Coronary artery (tissue), 2 donors: ENCODE measurements at regions not wholly inside any gene's neighbourhood (a gene's known extent, or its start where the extent isn't known, plus 50 kb on each side); places are given as distances from the start of the nearest gene placed in this dataset.

ENCODE experiments used
- DNase-seq: peaks from one replicate; pipeline ENCODE4 v3.0.0-alpha.2; 2017; ENCODE audit warnings: low spot score
- H3K27ac ChIP-seq, 2 donors: fragments of 200-600 bp; sonication (generic); one replicate each; pipeline ENCODE4 v1.5.1; 2016 to 2019
- H3K4me3 ChIP-seq: fragments of 200-600 bp; sonication (generic); 2 replicates; pipeline ENCODE4 v1.5.1; 2016; ENCODE audit warnings: mild to moderate bottlenecking, moderate library complexity
- TF ChIP-seq, protein P1 (sequence below): fragments of 200-600 bp; sonication (generic); IDR thresholded peaks from one replicate; pipeline ENCODE4 v1.5.1; 2019; ENCODE audit warnings: antibody characterized with exemption

DNA sequence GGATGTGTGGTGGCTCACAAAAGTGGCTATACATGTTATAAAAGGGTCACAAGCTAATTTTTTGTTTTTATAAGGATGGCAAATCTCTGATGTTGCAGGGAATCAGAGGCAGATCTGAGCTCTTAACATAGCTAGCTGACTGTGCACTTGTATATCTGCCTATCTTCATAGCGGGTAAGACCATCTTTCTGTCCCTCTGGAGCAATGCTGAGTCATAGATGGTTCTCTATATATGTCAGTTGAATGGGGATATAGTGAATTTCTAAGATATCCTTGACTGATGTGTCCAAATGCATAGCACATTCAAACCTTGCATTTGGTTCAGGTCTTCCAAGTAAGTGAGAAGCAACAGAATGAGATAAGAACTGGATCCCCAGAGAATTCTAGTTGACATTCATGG is 272.6 kb upstream of the PROX1 start:
- no peak overlapping the region for H3K27ac ChIP-seq
- TF ChIP-seq, protein P1, sequence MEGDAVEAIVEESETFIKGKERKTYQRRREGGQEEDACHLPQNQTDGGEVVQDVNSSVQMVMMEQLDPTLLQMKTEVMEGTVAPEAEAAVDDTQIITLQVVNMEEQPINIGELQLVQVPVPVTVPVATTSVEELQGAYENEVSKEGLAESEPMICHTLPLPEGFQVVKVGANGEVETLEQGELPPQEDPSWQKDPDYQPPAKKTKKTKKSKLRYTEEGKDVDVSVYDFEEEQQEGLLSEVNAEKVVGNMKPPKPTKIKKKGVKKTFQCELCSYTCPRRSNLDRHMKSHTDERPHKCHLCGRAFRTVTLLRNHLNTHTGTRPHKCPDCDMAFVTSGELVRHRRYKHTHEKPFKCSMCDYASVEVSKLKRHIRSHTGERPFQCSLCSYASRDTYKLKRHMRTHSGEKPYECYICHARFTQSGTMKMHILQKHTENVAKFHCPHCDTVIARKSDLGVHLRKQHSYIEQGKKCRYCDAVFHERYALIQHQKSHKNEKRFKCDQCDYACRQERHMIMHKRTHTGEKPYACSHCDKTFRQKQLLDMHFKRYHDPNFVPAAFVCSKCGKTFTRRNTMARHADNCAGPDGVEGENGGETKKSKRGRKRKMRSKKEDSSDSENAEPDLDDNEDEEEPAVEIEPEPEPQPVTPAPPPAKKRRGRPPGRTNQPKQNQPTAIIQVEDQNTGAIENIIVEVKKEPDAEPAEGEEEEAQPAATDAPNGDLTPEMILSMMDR: no peak
- no peak for DNase-seq
- H3K4me3 ChIP-seq: no peak overlapping the region

DNA sequence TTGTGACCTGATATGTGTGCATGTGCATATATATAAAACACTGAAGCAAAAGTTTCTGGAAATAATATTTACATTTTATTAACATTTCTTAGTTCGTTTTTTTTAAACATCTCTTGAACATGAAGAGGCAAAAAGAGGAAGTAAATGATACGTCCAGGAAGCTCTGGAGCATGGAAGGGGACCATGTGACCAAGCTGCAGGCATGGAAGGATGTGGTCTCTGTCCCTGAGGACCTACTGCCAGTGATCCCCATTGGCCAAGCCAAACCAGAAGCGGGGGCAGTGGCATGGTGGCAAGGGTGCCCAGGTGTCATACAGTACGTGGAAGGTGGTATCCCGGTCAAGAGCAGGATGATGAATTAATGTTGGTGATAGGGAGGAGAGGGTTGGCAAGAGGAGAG is 268.3 kb upstream of the PROX1 start:
- DNase-seq: no peak
- TF ChIP-seq, protein P1: no peak
- Histone ChIP-seq H3K4me3 (no peak overlapping the region), H3K27ac (no peak overlapping the region)

DNA sequence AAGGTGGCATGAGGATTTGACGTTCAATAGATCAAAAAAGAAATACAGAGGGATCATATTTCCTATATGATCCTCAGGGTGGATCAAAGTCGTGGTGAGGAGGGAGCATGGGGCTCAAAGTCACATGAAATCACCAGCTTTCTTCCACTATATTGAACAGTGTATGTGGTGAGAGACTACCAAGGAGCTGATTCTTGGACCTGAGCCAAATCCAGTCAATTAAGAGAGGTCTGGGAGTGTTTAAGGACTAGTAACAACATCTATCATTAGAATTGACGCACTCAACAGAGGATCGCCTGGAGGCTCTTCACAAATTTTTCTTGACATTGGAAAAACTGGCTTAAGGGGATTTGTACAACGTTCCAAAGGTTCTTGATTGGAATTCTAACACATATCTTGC is 267.7 kb upstream of the PROX1 start:
- Histone ChIP-seq H3K27ac (no peak overlapping the region), H3K4me3 (no peak overlapping the region)
- TF ChIP-seq, protein P1: no peak
- DNase-seq: no peak

DNA sequence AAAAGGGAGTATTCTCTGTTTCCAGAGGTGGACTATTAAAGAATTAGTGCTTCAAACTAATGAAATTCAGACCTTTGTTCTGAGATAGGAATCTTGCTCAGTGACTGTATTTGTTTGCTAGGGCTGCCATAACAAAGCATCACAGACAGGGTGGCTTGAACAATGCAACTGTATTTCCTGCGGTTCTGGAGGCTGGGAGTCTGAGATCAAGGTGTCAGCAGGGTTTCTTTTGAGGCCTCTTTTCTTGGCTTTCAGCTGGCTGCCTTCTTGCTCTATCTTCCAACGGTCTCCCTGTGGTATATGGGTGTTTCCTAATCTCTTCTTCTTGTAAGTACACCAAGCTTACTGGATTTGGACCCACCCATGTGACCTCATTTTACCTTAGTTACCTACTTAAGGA is 264.6 kb upstream of the PROX1 start:
- H3K27ac ChIP-seq: no peak overlapping the region
- TF ChIP-seq, protein P1: no peak
- no peak for DNase-seq
- H3K4me3 ChIP-seq: no peak overlapping the region

DNA sequence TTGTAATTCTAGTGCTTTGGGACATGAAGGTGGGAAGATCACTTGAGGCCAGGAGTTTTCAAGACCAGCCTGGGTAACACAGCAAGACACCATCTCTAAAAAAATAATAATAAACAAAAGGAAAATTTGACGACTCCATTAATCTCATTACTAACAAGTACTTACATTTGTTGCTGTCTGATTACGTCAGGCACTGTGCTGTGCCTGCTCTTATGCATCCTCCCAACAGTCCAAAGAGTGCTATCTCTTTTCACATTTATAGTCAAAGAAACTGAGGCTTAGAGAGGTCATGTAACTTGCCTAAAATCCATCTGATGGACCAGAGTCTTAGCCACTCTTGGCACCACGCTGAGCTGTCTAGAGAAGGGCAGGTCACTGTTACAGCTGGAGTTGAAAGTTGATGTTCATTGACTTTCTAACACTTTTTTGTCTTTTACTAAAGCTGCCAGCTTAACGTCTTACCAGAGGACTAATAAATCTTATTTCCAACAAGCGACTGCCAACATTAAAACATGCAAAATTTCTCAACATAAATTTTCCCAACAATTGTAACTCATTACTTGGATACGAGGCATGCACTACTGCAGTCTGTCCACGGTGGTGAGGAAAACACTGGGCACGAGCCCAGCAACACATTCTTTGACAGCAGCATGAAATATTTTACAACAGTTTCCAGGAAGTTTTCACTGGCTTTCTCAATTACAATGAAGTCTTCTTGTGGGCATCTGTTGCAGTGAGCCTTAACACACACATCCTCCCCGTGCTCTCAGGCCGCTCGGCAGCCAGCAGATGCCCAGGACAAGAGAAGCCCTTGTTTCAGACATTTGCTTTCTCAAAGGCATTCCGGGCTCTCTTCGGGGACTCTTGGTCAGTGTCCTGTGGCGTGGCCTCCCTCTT is 262.9 kb upstream of the PROX1 start:
- no peak for DNase-seq
- Histone ChIP-seq H3K27ac (no peak overlapping the region), H3K4me3 (no peak overlapping the region)
- TF ChIP-seq, protein P1: no peak

DNA sequence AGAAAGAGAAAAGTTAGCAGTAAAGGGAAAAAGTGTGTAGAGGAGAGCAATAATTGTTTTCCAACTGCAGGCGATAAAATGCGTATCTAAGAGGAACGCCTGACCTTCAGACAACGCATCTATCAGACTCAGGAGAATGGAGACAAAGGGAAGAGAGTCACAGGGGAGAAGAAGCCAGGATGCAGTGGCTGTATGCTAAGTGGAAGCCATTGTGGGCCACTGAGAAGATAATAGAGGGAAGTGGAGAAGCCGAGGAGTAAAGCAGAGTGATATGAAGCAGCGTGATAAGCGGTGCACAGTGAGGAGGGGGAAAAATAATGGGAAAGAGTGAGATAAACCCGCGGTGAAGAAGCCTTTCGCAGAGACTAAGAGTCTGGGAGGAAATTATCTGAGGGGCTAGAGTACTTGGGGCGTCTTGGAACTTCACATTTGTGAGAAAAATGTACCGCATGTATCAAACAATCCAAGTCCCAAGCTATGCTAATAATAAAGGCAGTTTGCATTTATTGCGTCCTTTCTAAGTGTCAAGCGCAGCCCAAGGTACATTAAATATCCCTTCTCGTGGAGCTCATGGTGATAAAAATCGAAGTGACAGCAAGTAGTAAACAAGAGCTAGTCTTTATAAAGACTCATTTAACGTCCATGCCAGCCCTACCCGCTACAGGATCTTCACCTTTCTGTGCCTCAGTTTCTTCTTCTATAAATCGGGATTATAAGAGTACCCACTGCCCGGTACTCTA is 259.8 kb upstream of the PROX1 start:
- H3K4me3 ChIP-seq: no peak overlapping the region
- no peak for DNase-seq
- H3K27ac ChIP-seq: no peak overlapping the region
- TF ChIP-seq, protein P1: no peak
